Peyer's patch (tissue), 4 donors: ENCODE measurements at regions not wholly inside any gene's neighbourhood (a gene's known extent, or its start where the extent isn't known, plus 50 kb on each side); places are given as distances from the start of the nearest gene placed in this dataset.

Experiments
- CTCF ChIP-seq, 6 experiments: fragments of 450-650 bp in 4 of 6; fragments of 200-600 bp in 2 of 6; sonication (generic) in 1 of 6; IDR thresholded peaks; one replicate each; pipeline ENCODE4 v1.5.1; 2017 to 2019; ENCODE audit warnings: antibody characterized with exemption in 6 of 6, mild to moderate bottlenecking in 3 of 6, moderate library complexity in 1 of 6
- POLR2A ChIP-seq, 2 donors: fragments of 450-650 bp; IDR thresholded peaks; one replicate each; pipeline ENCODE4 v1.5.1; 2017; ENCODE audit warnings: antibody characterized with exemption in 2 of 2, mild to moderate bottlenecking in 2 of 2, moderate library complexity in 2 of 2

- no peak for TF ChIP-seq CTCF (IDR thresholded peaks at IDR 0.05)
- TF ChIP-seq POLR2A (IDR thresholded peaks at IDR 0.05), result no peak
These were observed 418.0 kb upstream of the PKN2 start for GRCh38 chr1:88266051-88266450.
